KMS-11 (cell line): ENCODE measurements at regions not wholly inside any gene's neighbourhood (a gene's known extent, or its start where the extent isn't known, plus 50 kb on each side); places are given as distances from the start of the nearest gene placed in this dataset.

Experiments
- H2AFZ ChIP-seq: fragments of 200-600 bp; sonication (generic); 2 replicates; pipeline ENCODE4 v1.6.1; 2016; ENCODE audit warnings: antibody characterized with exemption, mixed run types, low read depth
- H3K27ac ChIP-seq: fragments of 200-600 bp; sonication (generic); 2 replicates; pipeline ENCODE4 v1.6.1; 2016; ENCODE audit warnings: mild to moderate bottlenecking, mixed run types
- H3K27me3 ChIP-seq: fragments of 200-600 bp; sonication (generic); 2 replicates; pipeline ENCODE4 v1.6.1; 2017; ENCODE audit warnings: mild to moderate bottlenecking, low read depth, mixed run types, moderate library complexity; ENCODE audit not compliant: insufficient read depth
- H3K36me3 ChIP-seq: fragments of 200-600 bp; sonication (generic); 2 replicates; pipeline ENCODE4 v1.6.1; 2017; ENCODE audit warnings: mild to moderate bottlenecking, mixed run types; ENCODE audit not compliant: insufficient read depth
- H3K4me1 ChIP-seq: fragments of 200-600 bp; sonication (generic); 2 replicates; pipeline ENCODE4 v1.6.1; 2016; ENCODE audit warnings: mild to moderate bottlenecking, low read depth, mixed run types; ENCODE audit not compliant: poor library complexity, severe bottlenecking
- H3K4me2 ChIP-seq: fragments of 200-600 bp; sonication (generic); 2 replicates; pipeline ENCODE4 v1.7.0; 2016; ENCODE audit warnings: mild to moderate bottlenecking, mixed run types
- H3K4me3 ChIP-seq: fragments of 200-600 bp; sonication (generic); IDR thresholded peaks from 2 replicates; pipeline ENCODE4 v1.6.1; 2017; ENCODE audit warnings: low read depth, low read length, mixed read lengths; ENCODE audit not compliant: insufficient read depth
- H3K79me2 ChIP-seq: fragments of 200-600 bp; sonication (generic); 2 replicates; pipeline ENCODE4 v1.6.1; 2016; ENCODE audit warnings: low read depth, mixed run types; ENCODE audit not compliant: insufficient read depth
- H3K9ac ChIP-seq: fragments of 200-600 bp; sonication (generic); 2 replicates; pipeline ENCODE4 v1.6.1; 2016; ENCODE audit warnings: mild to moderate bottlenecking, mixed run types
- H4K20me1 ChIP-seq: fragments of 200-600 bp; sonication (generic); 2 replicates; pipeline ENCODE4 v1.6.1; 2016; ENCODE audit warnings: mild to moderate bottlenecking, mixed run types; ENCODE audit not compliant: insufficient read depth
- TF ChIP-seq, protein P1 (sequence below): fragments of 200-600 bp; sonication (generic); conservative IDR thresholded peaks from 2 replicates; pipeline ENCODE4 v1.6.1; 2017; ENCODE audit warnings: low read depth, mild to moderate bottlenecking, antibody characterized with exemption, low read length, moderate library complexity, mixed read lengths

DNA sequence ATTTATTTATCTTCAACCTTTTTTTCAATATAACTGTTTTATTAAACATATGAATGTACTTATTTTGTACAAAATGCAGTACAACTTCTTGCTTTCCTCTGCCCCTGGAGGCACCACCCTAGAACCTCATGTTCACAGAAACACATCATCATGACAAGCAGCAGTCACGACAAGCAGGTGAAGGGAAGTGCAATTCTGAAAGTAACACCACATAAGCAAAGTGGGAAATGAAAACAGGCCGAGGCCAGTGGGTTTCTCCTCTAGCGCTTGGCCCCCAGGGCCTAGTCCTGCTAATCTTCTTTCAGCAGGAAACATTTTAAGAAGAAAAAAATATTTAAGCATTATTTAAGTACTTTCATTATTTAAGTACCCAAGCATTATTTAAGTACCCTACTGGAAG is 598.1 kb downstream of the SH2D4B start:
- Histone ChIP-seq H3K27ac (peak overlapping the region; percentile 11; the same call in 1 of the 2 replicates), H3K4me3 (no peak overlapping the region), H3K79me2 (no peaks in the 10 kb centered on the region), H3K36me3 (no peaks in the 10 kb centered on the region), H3K4me2 (peak overlapping the region; percentile 29; the same call in 1 of the 2 replicates), H3K27me3 (no peaks in the 10 kb centered on the region), H3K4me1 (peaks cover 14% of the 10 kb centered on the region), H2AFZ (peak overlapping the region; percentile 30; the same call in 1 of the 2 replicates), H3K9ac (no peak overlapping the region; the same call in 1 of the 2 replicates), H4K20me1 (no peaks in the 10 kb centered on the region)
- TF ChIP-seq, protein P1, sequence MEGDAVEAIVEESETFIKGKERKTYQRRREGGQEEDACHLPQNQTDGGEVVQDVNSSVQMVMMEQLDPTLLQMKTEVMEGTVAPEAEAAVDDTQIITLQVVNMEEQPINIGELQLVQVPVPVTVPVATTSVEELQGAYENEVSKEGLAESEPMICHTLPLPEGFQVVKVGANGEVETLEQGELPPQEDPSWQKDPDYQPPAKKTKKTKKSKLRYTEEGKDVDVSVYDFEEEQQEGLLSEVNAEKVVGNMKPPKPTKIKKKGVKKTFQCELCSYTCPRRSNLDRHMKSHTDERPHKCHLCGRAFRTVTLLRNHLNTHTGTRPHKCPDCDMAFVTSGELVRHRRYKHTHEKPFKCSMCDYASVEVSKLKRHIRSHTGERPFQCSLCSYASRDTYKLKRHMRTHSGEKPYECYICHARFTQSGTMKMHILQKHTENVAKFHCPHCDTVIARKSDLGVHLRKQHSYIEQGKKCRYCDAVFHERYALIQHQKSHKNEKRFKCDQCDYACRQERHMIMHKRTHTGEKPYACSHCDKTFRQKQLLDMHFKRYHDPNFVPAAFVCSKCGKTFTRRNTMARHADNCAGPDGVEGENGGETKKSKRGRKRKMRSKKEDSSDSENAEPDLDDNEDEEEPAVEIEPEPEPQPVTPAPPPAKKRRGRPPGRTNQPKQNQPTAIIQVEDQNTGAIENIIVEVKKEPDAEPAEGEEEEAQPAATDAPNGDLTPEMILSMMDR, result no peak

DNA sequence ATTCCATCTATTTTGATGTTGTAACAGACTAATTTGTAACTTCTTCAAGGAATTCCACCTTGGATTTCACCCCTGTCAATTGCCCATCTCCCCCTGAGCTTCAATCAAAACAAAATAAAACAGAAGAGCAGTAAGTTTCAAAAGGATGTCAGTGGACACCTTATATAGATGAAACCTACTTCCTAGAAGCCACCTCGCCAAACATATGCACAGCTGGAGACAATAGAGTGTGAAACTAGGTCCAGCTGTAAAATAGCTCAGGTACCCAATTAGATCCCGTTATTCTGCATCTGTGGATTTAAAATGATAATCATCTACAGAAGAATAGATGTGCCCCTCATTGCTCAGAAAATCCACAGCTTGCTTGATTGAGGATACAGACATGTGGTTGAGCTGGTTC is 598.6 kb downstream of the SH2D4B start:
- Histone ChIP-seq H3K4me1 (peaks cover 14% of the 10 kb centered on the region), H3K27me3 (no peaks in the 10 kb centered on the region), H3K4me2 (peak overlapping the region; percentile 29; the same call in 1 of the 2 replicates), H3K4me3 (no peak overlapping the region), H3K79me2 (no peaks in the 10 kb centered on the region), H2AFZ (peak overlapping the region; percentile 30; the same call in 1 of the 2 replicates), H3K27ac (peak overlapping the region; percentile 11; the same call in 1 of the 2 replicates), H3K9ac (no peak overlapping the region; the same call in 1 of the 2 replicates), H4K20me1 (no peaks in the 10 kb centered on the region), H3K36me3 (no peaks in the 10 kb centered on the region)
- TF ChIP-seq, protein P1, result no peak

DNA sequence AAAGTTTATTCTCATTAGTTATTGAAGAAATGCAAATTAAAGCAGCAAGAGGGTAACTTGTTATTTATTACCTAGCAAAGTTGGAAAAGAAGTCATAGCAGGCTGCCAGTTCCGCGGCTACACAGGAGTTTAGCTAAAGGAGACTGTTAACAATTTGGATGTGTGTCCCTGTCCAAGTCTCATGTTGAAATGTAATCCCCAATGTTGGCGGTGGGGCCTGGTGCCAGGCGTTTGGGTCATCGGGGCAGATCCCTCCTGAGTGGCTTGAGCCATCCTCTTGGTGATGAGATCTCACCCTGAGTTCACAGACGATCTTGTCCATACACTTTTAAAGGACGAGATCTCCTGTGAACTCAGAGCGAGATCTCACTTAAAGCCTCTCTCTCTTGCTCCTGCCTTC is 608.3 kb downstream of the SH2D4B start:
- Histone ChIP-seq H3K27ac (no peak overlapping the region), H3K36me3 (no peaks in the 10 kb centered on the region), H3K9ac (no peak overlapping the region), H3K27me3 (no peaks in the 10 kb centered on the region), H2AFZ (no peak overlapping the region), H3K4me1 (no peaks in the 10 kb centered on the region), H3K4me3 (no peak overlapping the region), H3K4me2 (no peak overlapping the region), H3K79me2 (no peaks in the 10 kb centered on the region), H4K20me1 (no peaks in the 10 kb centered on the region)
- TF ChIP-seq, protein P1, result no peak

DNA sequence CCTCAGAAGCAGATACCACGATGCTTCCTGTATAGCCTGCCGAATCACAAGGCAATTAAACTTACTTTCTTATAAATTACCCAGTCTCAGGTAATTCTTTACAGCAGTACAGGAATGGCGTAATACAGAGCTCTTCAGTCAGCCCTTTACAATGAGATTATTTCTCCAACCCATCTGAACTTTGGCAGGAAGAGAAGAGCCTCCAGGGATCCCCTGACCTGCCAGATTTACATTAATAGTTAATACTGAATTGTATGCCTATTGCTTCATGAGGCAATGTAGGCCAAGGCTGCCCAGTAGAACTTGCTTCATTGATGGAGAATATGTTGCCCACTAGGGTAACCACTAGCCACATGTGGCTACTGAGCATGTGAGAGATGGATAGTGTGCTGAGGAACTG is 608.7 kb downstream of the SH2D4B start:
- no peak overlapping the region for H3K9ac ChIP-seq
- H3K36me3 ChIP-seq, result no peaks in the 10 kb centered on the region
- no peaks in the 10 kb centered on the region for H3K79me2 ChIP-seq
- TF ChIP-seq, protein P1, result no peak
- no peak overlapping the region for H3K27ac ChIP-seq
- H3K4me2 ChIP-seq, result no peak overlapping the region
- no peaks in the 10 kb centered on the region for H3K4me1 ChIP-seq
- H4K20me1 ChIP-seq, result no peaks in the 10 kb centered on the region
- no peak overlapping the region for H2AFZ ChIP-seq
- no peak overlapping the region for H3K4me3 ChIP-seq
- no peaks in the 10 kb centered on the region for H3K27me3 ChIP-seq
